Ishikawa (cell line): ENCODE measurements at regions not wholly inside any gene's neighbourhood (a gene's known extent, or its start where the extent isn't known, plus 50 kb on each side); places are given as distances from the start of the nearest gene placed in this dataset.

Experiments
- EGR1 ChIP-seq: IDR thresholded peaks from 2 replicates; pipeline ENCODE4 v1.6.1; 2012
- EP300 ChIP-seq: IDR thresholded peaks from 2 replicates; pipeline ENCODE4 v1.6.1; 2012; ENCODE audit warnings: borderline replicate concordance
- FOXM1 ChIP-seq: IDR thresholded peaks from 2 replicates; pipeline ENCODE4 v1.6.1; 2012; ENCODE audit warnings: low read depth, borderline replicate concordance
- MAX ChIP-seq: IDR thresholded peaks from 2 replicates; pipeline ENCODE4 v1.6.1; 2012
- NFIC ChIP-seq: IDR thresholded peaks from 2 replicates; pipeline ENCODE4 v1.6.1; 2012
- RAD21 ChIP-seq: IDR thresholded peaks from 2 replicates; pipeline ENCODE4 v1.6.1; 2012; ENCODE audit warnings: low read depth
- REST ChIP-seq: IDR thresholded peaks from 2 replicates; pipeline ENCODE4 v1.6.1; 2012; ENCODE audit warnings: low read depth, mild to moderate bottlenecking
- TAF1 ChIP-seq: IDR thresholded peaks from 2 replicates; pipeline ENCODE4 v1.6.1; 2012; ENCODE audit warnings: low read depth, mild to moderate bottlenecking
- TEAD4 ChIP-seq: IDR thresholded peaks from 2 replicates; pipeline ENCODE4 v1.6.1; 2012
- USF1 ChIP-seq: IDR thresholded peaks from 2 replicates; pipeline ENCODE4 v1.6.1; 2012

- TF ChIP-seq EP300 (no peak), FOXM1 (no peak), REST (no peak), USF1 (no peak), TAF1 (no peak), TEAD4 (no peak), MAX (no peak), EGR1 (no peak), RAD21 (no peak), NFIC (no peak)
These were observed 435.5 kb downstream of the RAB38 start for GRCh38 chr11:87739766-87740165.
